Activated gamma-delta T cell treated with Interleukin-2 at 50 U/mL for 16 hours (primary cell): ENCODE measurements at regions not wholly inside any gene's neighbourhood (a gene's known extent, or its start where the extent isn't known, plus 50 kb on each side); places are given as distances from the start of the nearest gene placed in this dataset.

Experiments
- DNase-seq: peaks from one replicate; pipeline ENCODE4 v3.0.0-alpha.2; 2020

- DNase-seq, result no peak
Observed at GRCh38 chr13:91101381-91101780, 246.1 kb upstream of the MIR17HG start.

GRCh38 chr13:91105270-91105669 lies 242.2 kb upstream of the MIR17HG start:
- DNase-seq, result no peak

DNA sequence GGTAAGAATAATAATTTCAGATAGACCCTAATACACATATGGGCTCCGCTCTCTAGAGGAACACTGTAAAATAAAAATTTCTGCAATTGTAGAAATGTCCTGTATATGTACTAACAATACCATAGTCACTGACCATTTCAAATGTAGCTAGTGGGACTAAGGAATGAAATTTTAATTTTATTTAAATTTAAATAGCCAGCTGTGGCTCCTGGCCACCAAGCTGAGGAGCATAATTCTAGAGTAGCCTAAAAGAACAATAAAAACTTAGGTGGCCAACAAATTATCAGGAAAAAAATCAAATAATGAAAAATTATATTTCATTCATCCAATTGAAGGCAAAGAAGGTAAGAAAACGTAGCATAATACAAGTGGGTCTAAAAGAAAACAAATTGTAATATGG lies 240.9 kb upstream of the MIR17HG start:
- DNase-seq, result no peak

DNA sequence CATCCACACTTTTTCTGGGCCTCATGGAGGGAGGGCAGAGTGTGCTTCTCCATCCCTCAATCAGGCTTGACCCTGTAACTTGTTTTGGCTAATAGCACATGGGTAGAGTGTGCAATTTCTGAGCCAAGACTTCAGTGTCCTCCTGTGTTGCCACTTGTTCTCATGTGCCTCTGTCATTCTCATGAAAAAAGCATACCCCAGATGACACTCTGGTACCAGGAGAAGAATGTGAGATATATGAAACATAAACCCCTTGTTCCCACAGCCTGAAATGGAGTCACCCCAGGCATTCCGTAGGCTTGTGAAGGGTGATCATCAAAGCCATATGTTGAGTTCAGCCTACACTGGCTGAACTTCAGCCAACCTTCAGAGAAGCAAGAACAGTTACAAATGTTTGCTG lies 239.2 kb upstream of the MIR17HG start:
- DNase-seq, result no peak

- no peak for DNase-seq
Observed at GRCh38 chr13:91111476-91112200, 235.8 kb upstream of the MIR17HG start.

DNA sequence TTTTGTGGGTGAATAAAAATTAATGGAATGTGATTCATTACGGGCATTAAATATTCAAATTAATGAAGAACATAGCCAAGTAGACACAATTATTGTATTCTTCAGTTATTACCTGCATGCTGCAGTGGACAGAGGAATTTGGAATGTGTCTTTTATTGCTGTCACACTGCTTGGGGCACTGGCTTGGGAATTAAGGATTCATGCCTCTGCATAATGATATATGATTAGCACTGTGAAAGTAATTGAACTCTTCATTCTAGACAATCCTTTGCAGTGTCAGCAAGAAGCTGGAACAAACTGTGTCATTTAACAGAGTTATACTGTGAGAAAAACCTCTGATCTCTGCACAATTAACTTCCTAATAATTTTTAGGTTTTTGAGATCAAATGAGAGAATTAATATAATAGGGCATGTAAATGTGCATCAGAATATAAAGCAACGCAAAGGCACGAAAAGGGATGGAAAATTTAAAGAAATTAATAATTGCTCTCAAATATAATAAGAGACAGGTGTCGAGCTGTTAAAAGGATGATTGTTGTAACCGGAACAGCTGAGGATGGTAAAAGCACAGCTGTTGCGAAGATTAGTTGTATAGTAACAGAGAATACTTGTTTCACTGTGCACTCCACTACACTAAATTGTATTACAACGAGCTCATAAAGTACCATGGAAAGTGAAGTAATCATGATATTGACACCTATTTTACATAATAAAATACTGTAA lies 235.1 kb upstream of the MIR17HG start:
- DNase-seq, result no peak

- DNase-seq, result no peak
Observed at GRCh38 chr13:91112924-91113277, 234.6 kb upstream of the MIR17HG start.

GRCh38 chr13:91115776-91116175 lies 231.7 kb upstream of the MIR17HG start:
- no peak for DNase-seq

GRCh38 chr13:91117351-91117750 lies 230.1 kb upstream of the MIR17HG start:
- DNase-seq, result no peak

GRCh38 chr13:91119643-91120042 lies 227.8 kb upstream of the MIR17HG start:
- no peak for DNase-seq

GRCh38 chr13:91122766-91123165 lies 224.7 kb upstream of the MIR17HG start:
- no peak for DNase-seq

GRCh38 chr13:91123456-91124127 lies 223.9 kb upstream of the MIR17HG start:
- no peak for DNase-seq

- DNase-seq, result no peak
Observed at GRCh38 chr13:91126806-91127205, 220.7 kb upstream of the MIR17HG start.

GRCh38 chr13:91127995-91128394 lies 219.5 kb upstream of the MIR17HG start:
- DNase-seq, result no peak

DNA sequence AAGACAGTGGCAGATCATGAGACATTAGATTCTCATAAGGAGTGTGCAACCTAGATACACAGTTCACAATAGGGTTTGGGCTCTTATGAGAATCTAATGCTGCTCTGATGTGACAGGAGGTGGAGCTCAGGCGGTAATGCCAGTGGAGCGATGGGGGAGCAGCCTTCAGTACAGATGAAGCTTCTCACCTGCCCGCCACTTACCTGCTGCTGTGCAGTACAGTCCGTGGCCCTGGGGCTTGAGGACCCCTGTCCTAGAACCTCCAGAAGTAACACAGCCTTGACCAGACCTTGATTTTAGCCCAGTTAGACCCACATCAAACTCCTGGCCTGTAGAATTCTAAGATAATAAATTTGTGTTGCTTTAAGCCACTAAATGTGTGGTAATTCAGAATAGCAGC lies 215.1 kb upstream of the MIR17HG start:
- no peak for DNase-seq

GRCh38 chr13:91132786-91133185 lies 214.7 kb upstream of the MIR17HG start:
- DNase-seq, result no peak

DNA sequence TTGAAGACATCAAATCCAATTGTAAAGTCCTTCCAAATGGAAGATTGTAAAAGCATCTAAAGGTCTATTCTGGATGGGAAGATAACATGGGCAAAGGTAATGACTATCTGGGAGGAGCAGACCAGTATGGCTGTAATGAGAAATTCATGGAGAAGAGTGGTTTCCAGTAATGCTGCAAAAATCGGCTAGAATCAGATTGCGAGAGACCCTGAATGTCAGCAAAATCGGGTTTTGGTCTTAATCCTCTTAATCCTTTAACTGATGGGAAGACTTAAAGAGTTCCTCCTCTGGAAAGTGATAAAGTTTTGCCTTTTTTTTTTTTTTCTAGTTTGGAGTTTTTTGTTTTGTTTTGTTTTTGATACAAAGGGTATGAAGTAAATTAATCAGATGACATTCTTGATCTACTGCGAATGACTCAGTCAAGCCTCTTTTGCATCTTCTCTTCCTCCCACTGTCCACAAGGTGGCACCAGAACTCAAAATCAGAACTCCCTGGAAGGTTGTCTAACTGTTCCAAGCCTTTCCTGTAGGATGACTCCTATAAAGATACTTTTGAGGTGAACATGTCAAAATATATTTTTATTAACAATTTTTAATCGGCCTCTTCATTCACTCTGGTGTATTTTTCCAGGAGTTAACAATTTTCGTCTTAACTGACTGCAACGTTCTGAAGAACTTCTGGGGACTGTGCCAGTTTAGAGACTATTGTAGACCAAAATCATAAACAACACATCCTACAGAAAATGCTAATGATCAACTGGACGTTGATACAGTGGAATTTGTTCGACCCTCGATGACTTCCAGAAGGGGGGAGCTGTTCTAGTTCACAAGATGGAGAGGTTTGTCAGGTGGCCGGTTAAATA lies 213.3 kb upstream of the MIR17HG start:
- peak; percentile 4 for DNase-seq

DNA sequence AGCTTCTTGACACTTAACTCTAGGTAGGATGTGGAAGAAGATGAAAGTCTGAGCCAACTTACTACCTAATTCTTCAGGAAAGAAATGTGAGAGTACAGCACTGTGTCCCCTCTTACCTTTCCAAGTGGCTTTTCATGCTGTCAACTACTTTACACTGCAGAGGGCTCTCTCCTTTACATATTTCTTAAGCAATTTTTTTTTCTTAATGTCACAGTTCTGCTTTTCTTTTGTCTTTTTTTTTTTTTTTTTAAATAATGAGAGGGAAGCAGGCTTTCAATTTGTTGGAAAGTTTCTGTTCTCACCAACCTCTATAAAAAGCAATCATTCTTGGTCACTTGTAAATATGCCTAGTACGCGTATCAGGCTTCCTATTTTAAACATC lies 212.7 kb upstream of the MIR17HG start:
- no peak for DNase-seq

- no peak for DNase-seq
Observed at GRCh38 chr13:91135376-91135775, 212.1 kb upstream of the MIR17HG start.

GRCh38 chr13:91135968-91136367 lies 211.5 kb upstream of the MIR17HG start:
- DNase-seq, result no peak

DNA sequence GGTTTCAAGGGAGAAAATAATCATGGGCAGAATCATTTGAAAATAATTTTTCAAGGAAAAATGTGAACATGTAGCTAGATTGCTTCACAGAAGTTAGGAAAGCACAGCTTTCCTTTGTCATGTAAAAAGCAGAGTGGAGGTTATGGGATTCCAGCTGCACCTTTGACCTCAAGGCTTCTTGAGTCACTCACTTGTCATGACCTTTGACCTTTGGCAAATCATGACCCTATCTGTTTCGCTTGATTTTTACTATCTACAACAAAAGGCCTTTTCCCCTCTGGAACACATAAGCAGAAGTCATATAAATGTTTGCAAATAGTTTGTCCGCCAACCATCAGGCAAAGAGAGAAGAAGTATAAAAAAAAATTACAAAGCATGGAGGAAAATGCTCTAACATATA lies 210.7 kb upstream of the MIR17HG start:
- no peak for DNase-seq

GRCh38 chr13:91139232-91139631 lies 208.3 kb upstream of the MIR17HG start:
- DNase-seq, result no peak

- DNase-seq, result no peak
Observed at GRCh38 chr13:91141543-91142061, 205.9 kb upstream of the MIR17HG start.
